ENCODE measurements at regions not wholly inside any gene's neighbourhood (a gene's known extent, or its start where the extent isn't known, plus 50 kb on each side); places are given as distances from the start of the nearest gene placed in this dataset.

- peak; percentile 52 to 54 for DNase-seq
Measured at GRCh38 chr6:140599916-140600315, 1225.5 kb upstream of the CITED2 start.

GRCh38 chr6:140597181-140597580 lies 1222.7 kb upstream of the CITED2 start:
- no peak for DNase-seq

GRCh38 chr6:140594806-140595128 lies 1220.3 kb upstream of the CITED2 start:
- DNase-seq, result no peak

- DNase-seq, result no peak
Measured at GRCh38 chr6:140592877-140593276, 1218.4 kb upstream of the CITED2 start.

GRCh38 chr6:140590641-140591040 lies 1216.2 kb upstream of the CITED2 start:
- DNase-seq, result no peak

GRCh38 chr6:140586426-140587061 lies 1212.1 kb upstream of the CITED2 start:
- no peak for DNase-seq

GRCh38 chr6:140581601-140582000 lies 1207.2 kb upstream of the CITED2 start:
- no peak for DNase-seq

- no peak for DNase-seq
Measured at GRCh38 chr6:140579918-140580317, 1205.5 kb upstream of the CITED2 start.

- DNase-seq, result no peak
Measured at GRCh38 chr6:140576004-140576555, 1201.6 kb upstream of the CITED2 start.

- no peak for DNase-seq
Measured at GRCh38 chr6:140572867-140573266, 1198.4 kb upstream of the CITED2 start.

GRCh38 chr6:140572129-140572528 lies 1197.7 kb upstream of the CITED2 start:
- DNase-seq, result no peak

GRCh38 chr6:140571145-140571544 lies 1196.7 kb upstream of the CITED2 start:
- DNase-seq, result no peak

GRCh38 chr6:140567466-140567865 lies 1193.0 kb upstream of the CITED2 start:
- DNase-seq, result no peak

GRCh38 chr6:140566781-140567277 lies 1192.4 kb upstream of the CITED2 start:
- no peak for DNase-seq

GRCh38 chr6:140563728-140564127 lies 1189.3 kb upstream of the CITED2 start:
- DNase-seq, result no peak

- no peak for DNase-seq
Measured at GRCh38 chr6:140561701-140562100, 1187.3 kb upstream of the CITED2 start.

GRCh38 chr6:140560671-140561070 lies 1186.2 kb upstream of the CITED2 start:
- DNase-seq, result no peak

- DNase-seq, result no peak
Measured at GRCh38 chr6:140559458-140559857, 1185.0 kb upstream of the CITED2 start.

GRCh38 chr6:140554421-140554820 lies 1180.0 kb upstream of the CITED2 start:
- DNase-seq, result no peak

GRCh38 chr6:140548366-140548765 lies 1173.9 kb upstream of the CITED2 start:
- no peak for DNase-seq

GRCh38 chr6:140546640-140547039 lies 1172.2 kb upstream of the CITED2 start:
- DNase-seq, result no peak

- DNase-seq, result no peak
Measured at GRCh38 chr6:140544431-140544830, 1170.0 kb upstream of the CITED2 start.

- no peak for DNase-seq
Measured at GRCh38 chr6:140542863-140543262, 1168.4 kb upstream of the CITED2 start.

- DNase-seq, result no peak
Measured at GRCh38 chr6:140541288-140541687, 1166.8 kb upstream of the CITED2 start.
